ENCODE measurements at regions not wholly inside any gene's neighbourhood (a gene's known extent, or its start where the extent isn't known, plus 50 kb on each side); places are given as distances from the start of the nearest gene placed in this dataset.

GRCh38 chr3:18825665-18826064, 322.6 kb upstream of the KCNH8 start:
- DNase-seq = no peak

GRCh38 chr3:18813300-18813699, 335.0 kb upstream of the KCNH8 start:
- DNase-seq = no peak

- no peak for DNase-seq
These were observed 336.0 kb upstream of the KCNH8 start for GRCh38 chr3:18812316-18812715.

- DNase-seq = no peak
These were observed 338.0 kb upstream of the KCNH8 start for GRCh38 chr3:18810306-18810661.

GRCh38 chr3:18809640-18810305, 338.5 kb upstream of the KCNH8 start:
- DNase-seq = no peak

GRCh38 chr3:18808429-18808828, 339.9 kb upstream of the KCNH8 start:
- no peak for DNase-seq

GRCh38 chr3:18807593-18807992, 340.7 kb upstream of the KCNH8 start:
- DNase-seq = no peak

GRCh38 chr3:18806633-18807032, 341.7 kb upstream of the KCNH8 start:
- no peak for DNase-seq

- no peak for DNase-seq
These were observed 350.9 kb upstream of the KCNH8 start for GRCh38 chr3:18797378-18797777.

- DNase-seq = no peak
These were observed 353.2 kb upstream of the KCNH8 start for GRCh38 chr3:18795078-18795477.

GRCh38 chr3:18791752-18792151, 356.6 kb upstream of the KCNH8 start:
- DNase-seq = no peak

- DNase-seq = peak; percentile 65
These were observed 357.1 kb upstream of the KCNH8 start for GRCh38 chr3:18791182-18791581.

- no peak for DNase-seq
These were observed 357.9 kb upstream of the KCNH8 start for GRCh38 chr3:18790384-18790783.

GRCh38 chr3:18789734-18790133, 358.6 kb upstream of the KCNH8 start:
- no peak for DNase-seq

GRCh38 chr3:18787441-18787840, 360.9 kb upstream of the KCNH8 start:
- DNase-seq = no peak

- no peak for DNase-seq
These were observed 361.5 kb upstream of the KCNH8 start for GRCh38 chr3:18786650-18787323.

GRCh38 chr3:18782191-18782590, 357.1 kb upstream of the SATB1 start:
- no peak for DNase-seq

- no peak for DNase-seq
These were observed 355.8 kb upstream of the SATB1 start for GRCh38 chr3:18780959-18781358.

- DNase-seq = no peak
These were observed 354.6 kb upstream of the SATB1 start for GRCh38 chr3:18779704-18780103.

GRCh38 chr3:18778598-18778997, 353.5 kb upstream of the SATB1 start:
- DNase-seq = no peak

- no peak for DNase-seq
These were observed 353.0 kb upstream of the SATB1 start for GRCh38 chr3:18778094-18778493.

GRCh38 chr3:18775501-18775900, 350.4 kb upstream of the SATB1 start:
- DNase-seq = no peak

GRCh38 chr3:18774319-18775088, 349.4 kb upstream of the SATB1 start:
- no peak for DNase-seq

- no peak for DNase-seq
These were observed 347.7 kb upstream of the SATB1 start for GRCh38 chr3:18772699-18773305.
